Liver (tissue), 3 donors: ENCODE measurements at regions not wholly inside any gene's neighbourhood (a gene's known extent, or its start where the extent isn't known, plus 50 kb on each side); places are given as distances from the start of the nearest gene placed in this dataset.

Experiments used
- FOXA1 ChIP-seq: IDR thresholded peaks from 2 replicates; pipeline ENCODE4 v1.6.1; 2016; ENCODE audit warnings: antibody characterized with exemption
- GABPA ChIP-seq, 2 donors: IDR thresholded peaks in 1 of 2; conservative IDR thresholded peaks in 1 of 2; 2 replicates each; pipeline ENCODE4 v1.6.1; 2016; ENCODE audit warnings: antibody characterized with exemption in 2 of 2, mild to moderate bottlenecking in 1 of 2, moderate library complexity in 1 of 2
- HNF4G ChIP-seq: IDR thresholded peaks from 2 replicates; pipeline ENCODE4 v1.6.1; 2016; ENCODE audit warnings: antibody characterized with exemption
- JUND ChIP-seq, 2 donors: IDR thresholded peaks; 2 replicates each; pipeline ENCODE4 v1.6.1; 2016; ENCODE audit warnings: antibody characterized with exemption in 2 of 2
- RAD21 ChIP-seq, 2 donors: IDR thresholded peaks; 2 replicates each; pipeline ENCODE4 v1.6.1; 2016; ENCODE audit warnings: antibody characterized with exemption in 2 of 2, mild to moderate bottlenecking in 2 of 2
- SP1 ChIP-seq: IDR thresholded peaks from 2 replicates; pipeline ENCODE4 v1.6.1; 2018; ENCODE audit warnings: antibody characterized with exemption, mild to moderate bottlenecking
- TAF1 ChIP-seq: conservative IDR thresholded peaks from 2 replicates; pipeline ENCODE4 v1.6.1; 2016; ENCODE audit warnings: antibody characterized with exemption, mild to moderate bottlenecking
- YY1 ChIP-seq: IDR thresholded peaks from 2 replicates; pipeline ENCODE4 v1.6.1; 2016; ENCODE audit warnings: antibody characterized with exemption, mild to moderate bottlenecking
- TF ChIP-seq, protein P1 (sequence below): fragments of 150-350 bp; IDR thresholded peaks from 2 replicates; pipeline ENCODE4 v1.5.1; 2017; ENCODE audit warnings: improper control_type of control experiment, low read depth, low read length; ENCODE audit not compliant: missing input control
- TF ChIP-seq, protein P2 (sequence below): IDR thresholded peaks from 2 replicates; pipeline ENCODE4 v1.6.1; 2016; ENCODE audit warnings: antibody characterized with exemption
- TF ChIP-seq, protein P3 (sequence below): IDR thresholded peaks from 2 replicates; pipeline ENCODE4 v1.6.1; 2016; ENCODE audit warnings: antibody characterized with exemption
- TF ChIP-seq, protein P4 (sequence below): IDR thresholded peaks from 2 replicates; pipeline ENCODE4 v1.6.1; 2016; ENCODE audit warnings: antibody characterized with exemption, mild to moderate bottlenecking
- donor health status: healthy.
- donor health status: healthy.

DNA sequence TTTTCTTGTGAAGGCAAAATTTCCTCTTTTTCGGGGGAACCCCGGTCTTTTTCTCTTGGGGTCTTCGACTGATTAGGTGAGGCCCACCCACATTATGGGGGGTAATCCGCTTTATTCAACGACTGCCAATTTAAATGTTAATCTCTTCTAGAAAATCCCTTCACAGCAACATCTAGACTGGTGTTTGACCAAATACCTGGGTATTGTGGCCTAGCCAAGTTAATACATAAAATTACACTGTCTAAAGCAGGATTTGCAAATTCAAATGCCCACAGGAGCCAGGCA is 170.0 kb upstream of the FOXN3 start:
- TF ChIP-seq, protein P1, sequence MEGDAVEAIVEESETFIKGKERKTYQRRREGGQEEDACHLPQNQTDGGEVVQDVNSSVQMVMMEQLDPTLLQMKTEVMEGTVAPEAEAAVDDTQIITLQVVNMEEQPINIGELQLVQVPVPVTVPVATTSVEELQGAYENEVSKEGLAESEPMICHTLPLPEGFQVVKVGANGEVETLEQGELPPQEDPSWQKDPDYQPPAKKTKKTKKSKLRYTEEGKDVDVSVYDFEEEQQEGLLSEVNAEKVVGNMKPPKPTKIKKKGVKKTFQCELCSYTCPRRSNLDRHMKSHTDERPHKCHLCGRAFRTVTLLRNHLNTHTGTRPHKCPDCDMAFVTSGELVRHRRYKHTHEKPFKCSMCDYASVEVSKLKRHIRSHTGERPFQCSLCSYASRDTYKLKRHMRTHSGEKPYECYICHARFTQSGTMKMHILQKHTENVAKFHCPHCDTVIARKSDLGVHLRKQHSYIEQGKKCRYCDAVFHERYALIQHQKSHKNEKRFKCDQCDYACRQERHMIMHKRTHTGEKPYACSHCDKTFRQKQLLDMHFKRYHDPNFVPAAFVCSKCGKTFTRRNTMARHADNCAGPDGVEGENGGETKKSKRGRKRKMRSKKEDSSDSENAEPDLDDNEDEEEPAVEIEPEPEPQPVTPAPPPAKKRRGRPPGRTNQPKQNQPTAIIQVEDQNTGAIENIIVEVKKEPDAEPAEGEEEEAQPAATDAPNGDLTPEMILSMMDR, result no peak
- TF ChIP-seq, protein P2, sequence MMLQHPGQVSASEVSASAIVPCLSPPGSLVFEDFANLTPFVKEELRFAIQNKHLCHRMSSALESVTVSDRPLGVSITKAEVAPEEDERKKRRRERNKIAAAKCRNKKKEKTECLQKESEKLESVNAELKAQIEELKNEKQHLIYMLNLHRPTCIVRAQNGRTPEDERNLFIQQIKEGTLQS, result no peak
- no peak for TF ChIP-seq TAF1
- TF ChIP-seq, protein P3, sequence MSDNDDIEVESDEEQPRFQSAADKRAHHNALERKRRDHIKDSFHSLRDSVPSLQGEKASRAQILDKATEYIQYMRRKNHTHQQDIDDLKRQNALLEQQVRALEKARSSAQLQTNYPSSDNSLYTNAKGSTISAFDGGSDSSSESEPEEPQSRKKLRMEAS, result no peak
- TF ChIP-seq FOXA1, result no peak
- no peak for TF ChIP-seq JUND (IDR thresholded peaks at IDR 0.05)
- no peak for TF ChIP-seq RAD21 (IDR thresholded peaks at IDR 0.05)
- TF ChIP-seq GABPA (IDR thresholded peaks at IDR 0.05 in 1 of 2, conservative IDR thresholded peaks at IDR 0.05 in 1 of 2), result no peak
- TF ChIP-seq SP1, result no peak
- TF ChIP-seq, protein P4, sequence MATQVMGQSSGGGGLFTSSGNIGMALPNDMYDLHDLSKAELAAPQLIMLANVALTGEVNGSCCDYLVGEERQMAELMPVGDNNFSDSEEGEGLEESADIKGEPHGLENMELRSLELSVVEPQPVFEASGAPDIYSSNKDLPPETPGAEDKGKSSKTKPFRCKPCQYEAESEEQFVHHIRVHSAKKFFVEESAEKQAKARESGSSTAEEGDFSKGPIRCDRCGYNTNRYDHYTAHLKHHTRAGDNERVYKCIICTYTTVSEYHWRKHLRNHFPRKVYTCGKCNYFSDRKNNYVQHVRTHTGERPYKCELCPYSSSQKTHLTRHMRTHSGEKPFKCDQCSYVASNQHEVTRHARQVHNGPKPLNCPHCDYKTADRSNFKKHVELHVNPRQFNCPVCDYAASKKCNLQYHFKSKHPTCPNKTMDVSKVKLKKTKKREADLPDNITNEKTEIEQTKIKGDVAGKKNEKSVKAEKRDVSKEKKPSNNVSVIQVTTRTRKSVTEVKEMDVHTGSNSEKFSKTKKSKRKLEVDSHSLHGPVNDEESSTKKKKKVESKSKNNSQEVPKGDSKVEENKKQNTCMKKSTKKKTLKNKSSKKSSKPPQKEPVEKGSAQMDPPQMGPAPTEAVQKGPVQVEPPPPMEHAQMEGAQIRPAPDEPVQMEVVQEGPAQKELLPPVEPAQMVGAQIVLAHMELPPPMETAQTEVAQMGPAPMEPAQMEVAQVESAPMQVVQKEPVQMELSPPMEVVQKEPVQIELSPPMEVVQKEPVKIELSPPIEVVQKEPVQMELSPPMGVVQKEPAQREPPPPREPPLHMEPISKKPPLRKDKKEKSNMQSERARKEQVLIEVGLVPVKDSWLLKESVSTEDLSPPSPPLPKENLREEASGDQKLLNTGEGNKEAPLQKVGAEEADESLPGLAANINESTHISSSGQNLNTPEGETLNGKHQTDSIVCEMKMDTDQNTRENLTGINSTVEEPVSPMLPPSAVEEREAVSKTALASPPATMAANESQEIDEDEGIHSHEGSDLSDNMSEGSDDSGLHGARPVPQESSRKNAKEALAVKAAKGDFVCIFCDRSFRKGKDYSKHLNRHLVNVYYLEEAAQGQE, result no peak
- TF ChIP-seq HNF4G, result no peak
- TF ChIP-seq YY1, result no peak
